Ishikawa (cell line): ENCODE measurements at regions not wholly inside any gene's neighbourhood (a gene's known extent, or its start where the extent isn't known, plus 50 kb on each side); places are given as distances from the start of the nearest gene placed in this dataset.

Experiments
- CEBPB ChIP-seq: IDR thresholded peaks from 2 replicates; pipeline ENCODE4 v1.6.1; 2012
- CREB1 ChIP-seq: IDR thresholded peaks from 2 replicates; pipeline ENCODE4 v1.6.1; 2012; ENCODE audit warnings: low read depth
- EP300 ChIP-seq: IDR thresholded peaks from 2 replicates; pipeline ENCODE4 v1.6.1; 2012; ENCODE audit warnings: borderline replicate concordance
- NFIC ChIP-seq: IDR thresholded peaks from 2 replicates; pipeline ENCODE4 v1.6.1; 2012
- RAD21 ChIP-seq: IDR thresholded peaks from 2 replicates; pipeline ENCODE4 v1.6.1; 2012; ENCODE audit warnings: low read depth
- TAF1 ChIP-seq: IDR thresholded peaks from 2 replicates; pipeline ENCODE4 v1.6.1; 2012; ENCODE audit warnings: low read depth, mild to moderate bottlenecking
- TCF12 ChIP-seq: IDR thresholded peaks from 2 replicates; pipeline ENCODE4 v1.6.1; 2012; ENCODE audit warnings: low read depth
- YY1 ChIP-seq: IDR thresholded peaks from 2 replicates; pipeline ENCODE4 v1.6.1; 2012; ENCODE audit warnings: low read depth
- ZBTB7A ChIP-seq: IDR thresholded peaks from 2 replicates; pipeline ENCODE4 v1.6.1; 2012; ENCODE audit warnings: low read depth
- TF ChIP-seq, protein P1 (sequence below): IDR thresholded peaks from 2 replicates; pipeline ENCODE4 v1.6.1; 2012; ENCODE audit warnings: low read depth, mild to moderate bottlenecking
- TF ChIP-seq, protein P2 (sequence below): IDR thresholded peaks from 2 replicates; pipeline ENCODE4 v1.6.1; 2012
- TF ChIP-seq, protein P3 (sequence below): IDR thresholded peaks from 2 replicates; pipeline ENCODE4 v1.6.1; 2012

DNA sequence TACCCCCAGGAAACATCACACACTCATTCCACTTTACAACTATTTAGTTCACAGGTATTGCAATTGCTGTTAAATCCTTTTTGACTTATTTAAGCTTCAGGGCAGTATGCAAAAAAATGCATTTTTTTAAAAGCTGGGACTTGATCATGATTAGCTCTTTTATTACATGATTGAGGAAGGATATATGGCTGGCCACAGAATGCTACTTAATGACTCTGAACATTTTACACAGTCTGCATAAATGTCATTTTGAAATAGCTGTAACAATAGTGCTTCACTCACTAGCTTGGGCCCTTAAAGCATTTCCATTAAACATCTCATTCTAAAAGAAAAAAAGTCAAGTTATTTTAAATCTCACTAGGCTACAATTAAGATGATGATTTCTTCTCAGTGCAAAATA is 429.7 kb downstream of the FRK start:
- TF ChIP-seq ZBTB7A: no peak
- no peak for TF ChIP-seq EP300
- TF ChIP-seq, protein P1, sequence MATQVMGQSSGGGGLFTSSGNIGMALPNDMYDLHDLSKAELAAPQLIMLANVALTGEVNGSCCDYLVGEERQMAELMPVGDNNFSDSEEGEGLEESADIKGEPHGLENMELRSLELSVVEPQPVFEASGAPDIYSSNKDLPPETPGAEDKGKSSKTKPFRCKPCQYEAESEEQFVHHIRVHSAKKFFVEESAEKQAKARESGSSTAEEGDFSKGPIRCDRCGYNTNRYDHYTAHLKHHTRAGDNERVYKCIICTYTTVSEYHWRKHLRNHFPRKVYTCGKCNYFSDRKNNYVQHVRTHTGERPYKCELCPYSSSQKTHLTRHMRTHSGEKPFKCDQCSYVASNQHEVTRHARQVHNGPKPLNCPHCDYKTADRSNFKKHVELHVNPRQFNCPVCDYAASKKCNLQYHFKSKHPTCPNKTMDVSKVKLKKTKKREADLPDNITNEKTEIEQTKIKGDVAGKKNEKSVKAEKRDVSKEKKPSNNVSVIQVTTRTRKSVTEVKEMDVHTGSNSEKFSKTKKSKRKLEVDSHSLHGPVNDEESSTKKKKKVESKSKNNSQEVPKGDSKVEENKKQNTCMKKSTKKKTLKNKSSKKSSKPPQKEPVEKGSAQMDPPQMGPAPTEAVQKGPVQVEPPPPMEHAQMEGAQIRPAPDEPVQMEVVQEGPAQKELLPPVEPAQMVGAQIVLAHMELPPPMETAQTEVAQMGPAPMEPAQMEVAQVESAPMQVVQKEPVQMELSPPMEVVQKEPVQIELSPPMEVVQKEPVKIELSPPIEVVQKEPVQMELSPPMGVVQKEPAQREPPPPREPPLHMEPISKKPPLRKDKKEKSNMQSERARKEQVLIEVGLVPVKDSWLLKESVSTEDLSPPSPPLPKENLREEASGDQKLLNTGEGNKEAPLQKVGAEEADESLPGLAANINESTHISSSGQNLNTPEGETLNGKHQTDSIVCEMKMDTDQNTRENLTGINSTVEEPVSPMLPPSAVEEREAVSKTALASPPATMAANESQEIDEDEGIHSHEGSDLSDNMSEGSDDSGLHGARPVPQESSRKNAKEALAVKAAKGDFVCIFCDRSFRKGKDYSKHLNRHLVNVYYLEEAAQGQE: no peak
- TF ChIP-seq NFIC: no peak
- TF ChIP-seq RAD21: no peak
- TF ChIP-seq TAF1: no peak
- no peak for TF ChIP-seq TCF12
- TF ChIP-seq, protein P2, sequence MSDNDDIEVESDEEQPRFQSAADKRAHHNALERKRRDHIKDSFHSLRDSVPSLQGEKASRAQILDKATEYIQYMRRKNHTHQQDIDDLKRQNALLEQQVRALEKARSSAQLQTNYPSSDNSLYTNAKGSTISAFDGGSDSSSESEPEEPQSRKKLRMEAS: no peak
- no peak for TF ChIP-seq YY1
- TF ChIP-seq, protein P3, sequence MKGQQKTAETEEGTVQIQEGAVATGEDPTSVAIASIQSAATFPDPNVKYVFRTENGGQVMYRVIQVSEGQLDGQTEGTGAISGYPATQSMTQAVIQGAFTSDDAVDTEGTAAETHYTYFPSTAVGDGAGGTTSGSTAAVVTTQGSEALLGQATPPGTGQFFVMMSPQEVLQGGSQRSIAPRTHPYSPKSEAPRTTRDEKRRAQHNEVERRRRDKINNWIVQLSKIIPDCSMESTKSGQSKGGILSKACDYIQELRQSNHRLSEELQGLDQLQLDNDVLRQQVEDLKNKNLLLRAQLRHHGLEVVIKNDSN: no peak
- no peak for TF ChIP-seq CEBPB
- TF ChIP-seq CREB1: no peak
